SU-DHL-6 (cell line): ENCODE measurements at regions not wholly inside any gene's neighbourhood (a gene's known extent, or its start where the extent isn't known, plus 50 kb on each side); places are given as distances from the start of the nearest gene placed in this dataset.

Source experiments
- H2AFZ ChIP-seq: fragments of 200-600 bp; sonication (generic); 2 replicates; pipeline ENCODE4 v1.6.1; 2014; ENCODE audit warnings: low read depth, mild to moderate bottlenecking, moderate library complexity, mixed read lengths, antibody characterized with exemption, low read length; ENCODE audit not compliant: severe bottlenecking
- H3F3A ChIP-seq: fragments of 200-600 bp; shearing (Covaris generic); 2 replicates; pipeline ENCODE4 v1.6.0; 2016; ENCODE audit warnings: antibody characterized with exemption, mild to moderate bottlenecking; ENCODE audit not compliant: insufficient read depth
- H3K27ac ChIP-seq: fragments of 200-600 bp; sonication (generic); 2 replicates; pipeline ENCODE4 v1.5.1; 2016; ENCODE audit warnings: low read depth, mild to moderate bottlenecking, low read length, moderate library complexity, mixed read lengths
- H3K27me3 ChIP-seq: fragments of 200-600 bp; sonication (generic), shearing (Covaris generic); 2 replicates; pipeline ENCODE4 v1.6.0; 2014; ENCODE audit warnings: mild to moderate bottlenecking, low read length
- H3K36me3 ChIP-seq: fragments of 200-600 bp; sonication (generic); 2 replicates; pipeline ENCODE4 v1.6.1; 2014; ENCODE audit warnings: mild to moderate bottlenecking, low read length, mixed read lengths
- H3K4me2 ChIP-seq: fragments of 300-600, 200-600 bp; shearing (Covaris generic), sonication (generic); 2 replicates; pipeline ENCODE4 v1.6.0; 2014; ENCODE audit warnings: low read length, low read depth, mild to moderate bottlenecking; ENCODE audit not compliant: poor library complexity, severe bottlenecking
- H3K4me3 ChIP-seq: fragments of 200-600 bp; sonication (generic); 2 replicates; pipeline ENCODE4 v1.5.1; 2014; ENCODE audit warnings: antibody characterized with exemption, low read length, mild to moderate bottlenecking, mixed read lengths; ENCODE audit not compliant: insufficient read depth, poor library complexity, severe bottlenecking
- H3K79me2 ChIP-seq: fragments of 200-600 bp; sonication (generic); 2 replicates; pipeline ENCODE4 v1.6.1; 2014; ENCODE audit warnings: mild to moderate bottlenecking, low read length, moderate library complexity; ENCODE audit not compliant: insufficient read depth
- H3K9ac ChIP-seq: fragments of 200-600 bp; sonication (generic); 2 replicates; pipeline ENCODE4 v1.7.0; 2014; ENCODE audit warnings: mild to moderate bottlenecking, low read length
- H3K9me2 ChIP-seq: fragments of 200-600 bp; sonication (generic); replicated peaks from 2 replicates; pipeline ENCODE4 v1.6.1; 2014; ENCODE audit warnings: low read length; ENCODE audit not compliant: insufficient read depth
- H3K9me3 ChIP-seq: fragments of 200-600 bp; sonication (generic); 2 replicates; pipeline ENCODE4 v1.6.1; 2014; ENCODE audit warnings: low read length, mixed read lengths; ENCODE audit not compliant: insufficient read depth
- H4K20me1 ChIP-seq: fragments of 200-600 bp; sonication (generic); 2 replicates; pipeline ENCODE4 v1.6.1; 2014; ENCODE audit warnings: low read depth, mild to moderate bottlenecking, antibody characterized with exemption, low read length, moderate library complexity, mixed read lengths
- CTCF ChIP-seq: fragments of 200-600 bp; sonication (generic); IDR thresholded peaks from one replicate; pipeline ENCODE4 v1.5.1; 2017; ENCODE audit warnings: antibody characterized with exemption, mild to moderate bottlenecking, low read length, moderate library complexity; ENCODE audit not compliant: insufficient read depth, poor library complexity, severe bottlenecking
- EZH2phosphoT487 ChIP-seq: fragments of 200-600 bp; sonication (generic), shearing (Covaris generic); conservative IDR thresholded peaks from 2 replicates; pipeline ENCODE4 v1.6.1; 2018; ENCODE audit warnings: mild to moderate bottlenecking, antibody characterized with exemption, low read length, moderate library complexity, mixed read lengths

- Histone ChIP-seq H3K27ac (no peak overlapping the region), H3K36me3 (no peaks in the 10 kb centered on the region), H3K9me3 (no peaks in the 10 kb centered on the region), H4K20me1 (no peaks in the 10 kb centered on the region), H3K9me2 (no peaks in the 10 kb centered on the region), H3K4me2 (no peak overlapping the region), H2AFZ (no peak overlapping the region), H3K79me2 (no peaks in the 10 kb centered on the region), H3K9ac (no peak overlapping the region), H3K27me3 (no peaks in the 10 kb centered on the region), H3K4me3 (no peak overlapping the region), H3F3A (no peaks in the 10 kb centered on the region)
- TF ChIP-seq EZH2phosphoT487 (no peak), CTCF (no peak)
Measured at GRCh38 chr16:73872856-73873255, 423.8 kb upstream of the PSMD7 start.

GRCh38 chr16:73871088-73871733 lies 425.4 kb upstream of the PSMD7 start:
- Histone ChIP-seq H3K9ac (no peak overlapping the region), H3K9me2 (no peaks in the 10 kb centered on the region), H3K4me2 (no peak overlapping the region), H4K20me1 (no peaks in the 10 kb centered on the region), H3K79me2 (no peaks in the 10 kb centered on the region), H3K36me3 (no peaks in the 10 kb centered on the region), H2AFZ (no peak overlapping the region), H3K4me3 (no peak overlapping the region), H3F3A (no peaks in the 10 kb centered on the region), H3K27ac (no peak overlapping the region), H3K27me3 (no peaks in the 10 kb centered on the region), H3K9me3 (no peaks in the 10 kb centered on the region)
- no peak for TF ChIP-seq CTCF
- TF ChIP-seq EZH2phosphoT487, result no peak

DNA sequence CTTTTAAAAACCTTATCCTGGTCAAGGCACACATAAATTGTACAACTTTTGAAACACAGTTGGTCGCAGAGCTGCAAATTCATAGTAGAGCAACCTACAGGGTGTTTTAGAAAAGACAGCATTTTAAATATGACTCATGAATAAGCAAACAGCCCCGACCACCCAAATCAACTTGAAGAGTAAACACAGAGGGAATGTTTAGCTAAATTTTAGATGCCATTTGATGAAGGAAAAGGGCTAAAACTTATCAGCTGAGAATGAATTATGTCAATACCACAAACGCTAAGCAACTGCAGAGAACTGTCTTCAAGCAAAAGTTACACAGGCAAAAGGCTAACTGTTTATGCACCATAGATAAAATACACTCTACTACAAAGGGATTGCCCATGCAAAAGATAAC lies 427.5 kb upstream of the PSMD7 start:
- Histone ChIP-seq H3K27ac (no peak overlapping the region), H3K9ac (no peak overlapping the region), H3K4me3 (no peak overlapping the region), H3K9me3 (no peaks in the 10 kb centered on the region), H2AFZ (no peak overlapping the region), H4K20me1 (no peaks in the 10 kb centered on the region), H3F3A (no peaks in the 10 kb centered on the region), H3K9me2 (no peaks in the 10 kb centered on the region), H3K4me2 (no peak overlapping the region), H3K27me3 (no peaks in the 10 kb centered on the region), H3K79me2 (no peaks in the 10 kb centered on the region), H3K36me3 (no peaks in the 10 kb centered on the region)
- TF ChIP-seq CTCF, result no peak
- no peak for TF ChIP-seq EZH2phosphoT487
